ENCODE measurements at regions not wholly inside any gene's neighbourhood (a gene's known extent, or its start where the extent isn't known, plus 50 kb on each side); places are given as distances from the start of the nearest gene placed in this dataset.

DNA sequence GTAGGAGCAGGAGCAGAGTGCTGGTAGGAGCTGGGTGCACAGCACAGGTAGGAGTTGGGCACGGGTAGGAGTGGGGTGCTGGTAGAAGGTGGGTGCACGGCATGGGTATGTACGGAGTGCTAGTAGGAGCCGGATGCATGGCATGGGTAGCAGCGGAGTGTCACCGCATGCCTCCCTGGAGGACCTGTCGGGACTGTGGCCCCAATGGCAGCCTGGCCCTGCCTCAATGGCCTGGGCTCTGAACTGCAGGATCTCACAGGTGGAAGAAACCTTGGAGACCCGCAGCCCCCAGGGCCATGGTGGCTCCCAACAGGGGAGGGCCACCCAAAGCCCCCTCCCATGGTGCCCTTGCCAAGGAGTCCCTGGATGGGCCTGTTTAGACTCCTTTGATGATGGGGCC is 1146.0 kb downstream of the UQCRFS1 start:
- Histone ChIP-seq H3K18ac (ENCODE audit: insufficient read length, low read depth, low read length) (no peak overlapping the region), H3K9ac (ENCODE audit: extremely low read depth, insufficient read length, low read length) (no peak overlapping the region), H2BK120ac (ENCODE audit: low read depth, low read length, poor library complexity, severe bottlenecking) (no peak overlapping the region), H4K20me1 (ENCODE audit: control insufficient read depth, insufficient read depth, insufficient read length) (no peaks in the 10 kb centered on the region), H3K27ac (ENCODE audit: insufficient read length, low read depth, low read length) (no peak overlapping the region), H3K23me2 (ENCODE audit: insufficient read length, low read depth, low read length, poor library complexity, severe bottlenecking) (no peaks in the 10 kb centered on the region), H3K27me3 (ENCODE audit: insufficient read depth, low read length) (no peaks in the 10 kb centered on the region), H2AFZ (ENCODE audit: low read length) (no peak overlapping the region), H3K79me1 (ENCODE audit: insufficient read depth, low read depth, low read length, poor library complexity, severe bottlenecking) (no peaks in the 10 kb centered on the region), H3K23ac (ENCODE audit: insufficient read length, low read depth, low read length) (no peak overlapping the region), H3K9me3 (ENCODE audit: control insufficient read depth, low read depth, low read length) (no peaks in the 10 kb centered on the region), H3K4me2 (ENCODE audit: insufficient read depth, insufficient read length, low read length) (no peak overlapping the region), H4K8ac (replicated peaks; ENCODE audit: insufficient read length, low read depth, low read length) (no peak overlapping the region), H3K4ac (ENCODE audit: low read depth, low read length) (no peak overlapping the region), H2BK5ac (ENCODE audit: insufficient read length, low read length) (no peak overlapping the region), H2BK15ac (ENCODE audit: low read depth, low read length) (no peak overlapping the region), H4K91ac (ENCODE audit: insufficient read length, low read depth, low read length) (no peak overlapping the region), H3K4me1 (ENCODE audit: insufficient read depth, low read length) (0 out of 2 replicates have a peak, but pooled peaks cover 2% of the 10 kb centered on the region), H3K56ac (ENCODE audit: insufficient read length, low read depth, low read length) (no peak overlapping the region), H2BK12ac (ENCODE audit: insufficient read length, low read depth, low read length) (no peak overlapping the region), H3K79me2 (ENCODE audit: insufficient read depth, low read length) (no peaks in the 10 kb centered on the region), H3T11ph (ENCODE audit: low read length) (no peak overlapping the region), H2AK5ac (ENCODE audit: insufficient read length, low read length) (no peak overlapping the region), H2BK20ac (ENCODE audit: low read depth, low read length, poor library complexity, severe bottlenecking) (no peak overlapping the region), H4K5ac (ENCODE audit: insufficient read length, low read depth, low read length) (no peak overlapping the region), H3K14ac (ENCODE audit: insufficient read depth, low read length) (no peak overlapping the region)
- Mint-ChIP-seq H3K36me3 (ENCODE audit: insufficient read depth in 1 of 3, low read depth in 3 of 3) (no peaks in the 10 kb centered on the region), H3K27me3 (ENCODE audit: low read depth) (no peaks in the 10 kb centered on the region), H3K27ac (no peak overlapping the region), H3K9me3 (no peaks in the 10 kb centered on the region; a peak in 1 of 5 replicates), H3K4me1 (peaks cover 0 to 3% of the 10 kb centered on the region in 2 experiments; a peak in 2 of 4 replicates), H3K4me3 (no peak overlapping the region)
- no CpG with 5 or more reads among the region's 8 CpGs for WGBS (ENCODE audit: extremely low coverage, insufficient read length, low lambda C conversion rate)
- no peak for TF ChIP-seq CTCF (conservative IDR thresholded peaks at IDR 0.05)
- DNase-seq: no peak
